ENCODE measurements at regions not wholly inside any gene's neighbourhood (a gene's known extent, or its start where the extent isn't known, plus 50 kb on each side); places are given as distances from the start of the nearest gene placed in this dataset.

GRCh38 chr2:19752500-19752899 is 149.3 kb downstream of the TTC32 start:
- no peak for TF ChIP-seq CTCF (IDR thresholded peaks at IDR 0.05)
- ATAC-seq (ENCODE audit: low FRiP score) (no peak), DNase-seq (ENCODE audit: low spot score) (no peak)

GRCh38 chr2:19751631-19752030 is 150.2 kb downstream of the TTC32 start:
- no peak for DNase-seq (ENCODE audit: low spot score)
- TF ChIP-seq CTCF (IDR thresholded peaks at IDR 0.05): no peak
- ATAC-seq (ENCODE audit: low FRiP score): no peak

GRCh38 chr2:19750136-19750535 is 151.6 kb downstream of the TTC32 start:
- TF ChIP-seq CTCF (IDR thresholded peaks at IDR 0.05): no peak
- DNase-seq (ENCODE audit: low spot score) (no peak), ATAC-seq (ENCODE audit: low FRiP score) (no peak)

GRCh38 chr2:19749507-19749836 is 152.3 kb downstream of the TTC32 start:
- ATAC-seq (ENCODE audit: low FRiP score) (no peak), DNase-seq (ENCODE audit: low spot score) (no peak)
- TF ChIP-seq CTCF (IDR thresholded peaks at IDR 0.05): no peak

- no peak for ATAC-seq (ENCODE audit: low FRiP score)
- no peak for DNase-seq (ENCODE audit: low spot score)
- TF ChIP-seq CTCF (IDR thresholded peaks at IDR 0.05): no peak
These were observed 152.9 kb downstream of the TTC32 start for GRCh38 chr2:19748711-19749506.

- no peak for DNase-seq (ENCODE audit: low spot score)
- TF ChIP-seq CTCF (IDR thresholded peaks at IDR 0.05): no peak
- no peak for ATAC-seq (ENCODE audit: low FRiP score)
These were observed 153.8 kb downstream of the TTC32 start for GRCh38 chr2:19748073-19748375.

- no peak for TF ChIP-seq CTCF (IDR thresholded peaks at IDR 0.05)
- ATAC-seq (ENCODE audit: low FRiP score): no peak
- no peak for DNase-seq (ENCODE audit: low spot score)
These were observed 154.3 kb downstream of the TTC32 start for GRCh38 chr2:19747310-19748072.

Data from omental fat pad (tissue), 3 donors.